ENCODE measurements at regions not wholly inside any gene's neighbourhood (a gene's known extent, or its start where the extent isn't known, plus 50 kb on each side); places are given as distances from the start of the nearest gene placed in this dataset.

DNA sequence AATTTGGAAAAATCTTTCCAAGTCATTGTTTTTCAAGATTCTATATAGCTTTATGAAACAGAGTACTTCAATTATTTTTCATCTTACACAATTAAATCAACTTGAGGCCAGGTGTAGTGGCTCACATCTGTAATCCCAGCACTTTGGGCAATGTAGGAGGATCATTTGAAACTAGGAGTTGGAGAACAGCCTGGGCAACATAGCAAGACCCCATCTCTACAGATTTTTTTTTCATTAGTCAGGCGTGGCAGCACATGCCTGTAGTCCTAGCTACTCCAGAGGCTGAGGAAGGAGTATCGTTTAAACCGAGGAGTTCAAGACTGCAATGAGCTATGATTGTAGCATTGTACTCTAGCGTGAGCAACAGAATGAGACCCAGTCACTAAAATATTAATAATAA lies 72.9 kb downstream of the BMP4 start:
- H3K27ac ChIP-seq (ENCODE audit: low read length) = peak overlapping the region; percentile 50; the same call in 1 of the 2 replicates
- no peak overlapping the region for H3K9ac ChIP-seq (ENCODE audit: low read depth, low read length)
- H3K4me2 ChIP-seq (ENCODE audit: insufficient read depth, low read length) = no peak overlapping the region
- ATAC-seq (ENCODE audit: insufficient read depth, low read depth) (no peak), DNase-seq (no peak)
- H3K36me3 ChIP-seq (ENCODE audit: insufficient read depth, low read length) = no peaks in the 10 kb centered on the region
- no peak overlapping the region for H2AFZ ChIP-seq (ENCODE audit: low read depth, low read length)
- TF ChIP-seq, protein P1, sequence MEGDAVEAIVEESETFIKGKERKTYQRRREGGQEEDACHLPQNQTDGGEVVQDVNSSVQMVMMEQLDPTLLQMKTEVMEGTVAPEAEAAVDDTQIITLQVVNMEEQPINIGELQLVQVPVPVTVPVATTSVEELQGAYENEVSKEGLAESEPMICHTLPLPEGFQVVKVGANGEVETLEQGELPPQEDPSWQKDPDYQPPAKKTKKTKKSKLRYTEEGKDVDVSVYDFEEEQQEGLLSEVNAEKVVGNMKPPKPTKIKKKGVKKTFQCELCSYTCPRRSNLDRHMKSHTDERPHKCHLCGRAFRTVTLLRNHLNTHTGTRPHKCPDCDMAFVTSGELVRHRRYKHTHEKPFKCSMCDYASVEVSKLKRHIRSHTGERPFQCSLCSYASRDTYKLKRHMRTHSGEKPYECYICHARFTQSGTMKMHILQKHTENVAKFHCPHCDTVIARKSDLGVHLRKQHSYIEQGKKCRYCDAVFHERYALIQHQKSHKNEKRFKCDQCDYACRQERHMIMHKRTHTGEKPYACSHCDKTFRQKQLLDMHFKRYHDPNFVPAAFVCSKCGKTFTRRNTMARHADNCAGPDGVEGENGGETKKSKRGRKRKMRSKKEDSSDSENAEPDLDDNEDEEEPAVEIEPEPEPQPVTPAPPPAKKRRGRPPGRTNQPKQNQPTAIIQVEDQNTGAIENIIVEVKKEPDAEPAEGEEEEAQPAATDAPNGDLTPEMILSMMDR (IDR thresholded peaks at IDR 0.05; ENCODE audit: borderline replicate concordance, extremely low read depth, low read length, poor library complexity, severe bottlenecking) = no peak
- TF ChIP-seq EZH2 (IDR thresholded peaks at IDR 0.05; ENCODE audit: borderline replicate concordance, low read depth, low read length, severe bottlenecking) = no peak
- no peaks in the 10 kb centered on the region for H3K27me3 ChIP-seq (ENCODE audit: insufficient read depth, low read length, poor library complexity)
- H4K20me1 ChIP-seq (ENCODE audit: insufficient read depth, low read length) = no peaks in the 10 kb centered on the region
- no peaks in the 10 kb centered on the region for H3K79me2 ChIP-seq (ENCODE audit: insufficient read depth, low read length)
- no peaks in the 10 kb centered on the region for H3K9me3 ChIP-seq (ENCODE audit: insufficient read depth, low read length, severe bottlenecking)
- H3K4me1 ChIP-seq (ENCODE audit: insufficient read depth, low read length) = peaks cover 69% of the 10 kb centered on the region
- H3K4me3 ChIP-seq (ENCODE audit: low read depth in 1 of 2, low read length in 2 of 2) = no peak overlapping the region

DNA sequence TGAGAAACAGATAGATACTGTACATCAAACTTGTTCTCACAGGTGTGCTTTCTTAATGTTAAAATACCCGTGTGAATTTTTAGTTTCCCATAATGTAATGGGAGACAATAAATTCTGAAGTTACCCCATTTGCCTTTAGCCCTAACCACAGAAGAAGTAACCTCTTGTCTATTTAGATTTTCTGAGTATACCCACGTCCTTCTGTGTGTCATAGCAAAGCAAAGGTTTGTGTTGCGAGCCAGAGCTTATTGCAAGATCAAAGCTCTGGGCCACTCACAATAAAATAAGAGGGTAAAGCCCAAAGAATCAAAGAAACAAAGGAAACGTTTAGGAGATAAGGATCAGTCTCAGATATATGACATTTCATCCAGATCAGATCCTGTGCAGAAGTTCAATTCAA lies 73.9 kb downstream of the BMP4 start:
- Histone ChIP-seq H3K4me3 (ENCODE audit: low read depth in 1 of 2, low read length in 2 of 2) (no peak overlapping the region), H2AFZ (ENCODE audit: low read depth, low read length) (0 out of 2 replicates have a peak overlapping the region, but pooled peaks have one; percentile 37), H3K9ac (ENCODE audit: low read depth, low read length) (no peak overlapping the region; the same call in 1 of the 2 replicates), H3K27ac (ENCODE audit: low read length) (peak overlapping the region; percentile 63; the same call in 1 of the 2 replicates), H3K36me3 (ENCODE audit: insufficient read depth, low read length) (no peaks in the 10 kb centered on the region), H3K4me2 (ENCODE audit: insufficient read depth, low read length) (peak overlapping the region; percentile 43; the same call in 1 of the 2 replicates), H3K79me2 (ENCODE audit: insufficient read depth, low read length) (no peaks in the 10 kb centered on the region), H3K4me1 (ENCODE audit: insufficient read depth, low read length) (peaks cover 69% of the 10 kb centered on the region), H3K27me3 (ENCODE audit: insufficient read depth, low read length, poor library complexity) (no peaks in the 10 kb centered on the region), H3K9me3 (ENCODE audit: insufficient read depth, low read length, severe bottlenecking) (no peaks in the 10 kb centered on the region), H4K20me1 (ENCODE audit: insufficient read depth, low read length) (no peaks in the 10 kb centered on the region)
- peak; percentile 30 for DNase-seq
- ATAC-seq (ENCODE audit: insufficient read depth, low read depth) = peak; percentile 84
- TF ChIP-seq, protein P1 (IDR thresholded peaks at IDR 0.05; ENCODE audit: borderline replicate concordance, extremely low read depth, low read length, poor library complexity, severe bottlenecking) = no peak

DNA sequence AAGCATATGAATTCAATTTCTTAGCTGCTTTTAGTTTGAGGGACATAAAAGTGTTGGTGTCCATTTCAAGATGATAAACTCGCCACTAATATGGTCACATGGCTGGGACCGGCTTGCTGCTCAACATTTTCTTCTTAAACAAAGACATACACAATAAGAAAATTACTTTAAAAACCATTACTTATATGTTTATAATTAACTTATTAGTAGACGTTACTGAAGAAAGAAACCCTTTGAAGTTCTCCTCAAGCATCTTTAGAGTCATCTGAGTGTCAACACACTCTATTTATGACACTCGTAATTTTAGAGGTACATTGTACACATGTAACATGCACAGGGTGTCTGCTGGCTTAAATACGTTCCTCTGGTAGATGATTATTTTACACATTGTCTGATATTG lies 74.7 kb downstream of the BMP4 start:
- Histone ChIP-seq H3K9ac (ENCODE audit: low read depth, low read length) (peak overlapping the region; percentile 6; the same call in 1 of the 2 replicates), H3K27ac (ENCODE audit: low read length) (peak overlapping the region; percentile 51; the same call in 1 of the 2 replicates), H4K20me1 (ENCODE audit: insufficient read depth, low read length) (no peaks in the 10 kb centered on the region), H2AFZ (ENCODE audit: low read depth, low read length) (no peak overlapping the region), H3K4me1 (ENCODE audit: insufficient read depth, low read length) (peaks cover 69% of the 10 kb centered on the region), H3K36me3 (ENCODE audit: insufficient read depth, low read length) (no peaks in the 10 kb centered on the region), H3K4me3 (ENCODE audit: low read depth in 1 of 2, low read length in 2 of 2) (no peak overlapping the region), H3K4me2 (ENCODE audit: insufficient read depth, low read length) (no peak overlapping the region), H3K79me2 (ENCODE audit: insufficient read depth, low read length) (no peaks in the 10 kb centered on the region), H3K9me3 (ENCODE audit: insufficient read depth, low read length, severe bottlenecking) (no peaks in the 10 kb centered on the region), H3K27me3 (ENCODE audit: insufficient read depth, low read length, poor library complexity) (no peaks in the 10 kb centered on the region)
- TF ChIP-seq EZH2 (IDR thresholded peaks at IDR 0.05; ENCODE audit: borderline replicate concordance, low read depth, low read length, severe bottlenecking) = no peak
- ATAC-seq (ENCODE audit: insufficient read depth, low read depth) (no peak), DNase-seq (no peak)

DNA sequence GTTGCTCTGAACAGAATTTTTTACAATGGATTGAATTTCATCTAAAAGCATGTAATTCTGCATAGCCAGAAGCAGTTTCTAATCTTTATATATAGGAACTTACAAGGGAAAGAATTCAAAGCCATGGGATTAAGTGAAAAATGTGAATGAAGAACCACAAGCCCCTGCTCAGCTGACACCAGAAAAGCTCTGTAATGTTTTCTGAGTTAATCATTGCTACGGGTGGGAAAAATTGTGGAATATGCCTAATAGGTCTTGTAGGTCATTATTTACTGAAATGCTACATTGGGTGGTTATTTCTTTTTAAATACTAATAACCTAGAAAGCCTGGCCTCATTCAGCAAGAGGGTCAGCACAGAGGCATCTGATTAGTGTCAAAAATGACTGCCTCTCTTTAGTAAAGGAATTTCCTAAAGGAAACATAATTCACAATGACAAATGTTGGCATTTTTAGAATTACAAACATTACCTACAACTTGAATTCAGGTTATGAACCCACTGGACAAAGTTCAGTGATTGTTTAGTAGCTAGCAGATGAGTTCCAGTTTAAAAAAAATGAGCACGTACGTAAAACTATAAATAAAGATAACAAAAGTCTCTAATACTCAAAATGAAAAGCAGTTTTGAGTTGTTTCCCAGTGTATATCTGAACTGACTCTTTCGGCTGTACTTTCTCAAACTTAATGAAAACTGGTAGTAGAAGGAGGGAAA lies 75.3 kb downstream of the BMP4 start:
- no peaks in the 10 kb centered on the region for H3K79me2 ChIP-seq (ENCODE audit: insufficient read depth, low read length)
- DNase-seq = no peak
- no peaks in the 10 kb centered on the region for H3K27me3 ChIP-seq (ENCODE audit: insufficient read depth, low read length, poor library complexity)
- TF ChIP-seq EZH2 (IDR thresholded peaks at IDR 0.05; ENCODE audit: borderline replicate concordance, low read depth, low read length, severe bottlenecking) = no peak
- TF ChIP-seq, protein P1 (IDR thresholded peaks at IDR 0.05; ENCODE audit: borderline replicate concordance, extremely low read depth, low read length, poor library complexity, severe bottlenecking) = no peak
- H2AFZ ChIP-seq (ENCODE audit: low read depth, low read length) = no peak overlapping the region
- H3K4me1 ChIP-seq (ENCODE audit: insufficient read depth, low read length) = peaks cover 69% of the 10 kb centered on the region
- no peak for ATAC-seq (ENCODE audit: insufficient read depth, low read depth)
- H3K9me3 ChIP-seq (ENCODE audit: insufficient read depth, low read length, severe bottlenecking) = no peaks in the 10 kb centered on the region
- no peaks in the 10 kb centered on the region for H3K36me3 ChIP-seq (ENCODE audit: insufficient read depth, low read length)
- H3K27ac ChIP-seq (ENCODE audit: low read length) = peak overlapping the region; percentile 51; the same call in 1 of the 2 replicates
- no peak overlapping the region; the same call in 1 of the 2 replicates for H3K9ac ChIP-seq (ENCODE audit: low read depth, low read length)
- H3K4me2 ChIP-seq (ENCODE audit: insufficient read depth, low read length) = no peak overlapping the region
- H3K4me3 ChIP-seq (ENCODE audit: low read depth in 1 of 2, low read length in 2 of 2) = no peak overlapping the region
- H4K20me1 ChIP-seq (ENCODE audit: insufficient read depth, low read length) = no peaks in the 10 kb centered on the region

All from DND-41 (cell line).